ENCODE measurements at regions not wholly inside any gene's neighbourhood (a gene's known extent, or its start where the extent isn't known, plus 50 kb on each side); places are given as distances from the start of the nearest gene placed in this dataset.
A peak's percentile ranks its signal among the peaks of the same experiment; 100 is the strongest.

GRCh38 chr13:106941779-106942178 is 373.8 kb upstream of the ARGLU1 start:
- no peak overlapping the region for H3K27ac Mint-ChIP-seq
- H3K4me1 Mint-ChIP-seq: no peaks in the 10 kb centered on the region
- no peak for ATAC-seq (replicated peaks)
- H3K9me3 Mint-ChIP-seq: no peaks in the 10 kb centered on the region
- H3K27me3 Mint-ChIP-seq: peaks cover 8% of the 10 kb centered on the region
- no peak overlapping the region for H3K4me3 Mint-ChIP-seq
- H3K36me3 Mint-ChIP-seq (ENCODE audit: low read depth): no peaks in the 10 kb centered on the region

- no peak overlapping the region for H3K27ac Mint-ChIP-seq
These were observed 359.5 kb upstream of the ARGLU1 start for GRCh38 chr13:106927421-106927820.

GRCh38 chr13:106922384-106922783 is 354.4 kb upstream of the ARGLU1 start:
- ATAC-seq (replicated peaks): no peak
- Mint-ChIP-seq H3K27ac (no peak overlapping the region), H3K9me3 (no peaks in the 10 kb centered on the region), H3K27me3 (peaks cover 14% of the 10 kb centered on the region), H3K4me1 (no peaks in the 10 kb centered on the region), H3K4me3 (no peak overlapping the region), H3K36me3 (ENCODE audit: low read depth) (no peaks in the 10 kb centered on the region)

More at GRCh38 chr13:106927421-106927820, 359.5 kb upstream of the ARGLU1 start:
- H3K4me1 Mint-ChIP-seq: no peaks in the 10 kb centered on the region
- ATAC-seq (replicated peaks): no peak
- H3K36me3 Mint-ChIP-seq (ENCODE audit: low read depth): no peaks in the 10 kb centered on the region
- H3K27me3 Mint-ChIP-seq: peaks cover 4% of the 10 kb centered on the region
- H3K4me3 Mint-ChIP-seq: no peak overlapping the region
- H3K9me3 Mint-ChIP-seq: no peaks in the 10 kb centered on the region

- peaks cover 11% of the 10 kb centered on the region for H3K27me3 Mint-ChIP-seq
- no peaks in the 10 kb centered on the region for H3K36me3 Mint-ChIP-seq (ENCODE audit: low read depth)
- H3K4me1 Mint-ChIP-seq: no peaks in the 10 kb centered on the region
- H3K27ac Mint-ChIP-seq: no peak overlapping the region
- H3K4me3 Mint-ChIP-seq: no peak overlapping the region
- no peak for ATAC-seq (replicated peaks)
- no peaks in the 10 kb centered on the region for H3K9me3 Mint-ChIP-seq
These were observed 351.7 kb upstream of the ARGLU1 start for GRCh38 chr13:106919638-106920037.

- Mint-ChIP-seq H3K9me3 (no peaks in the 10 kb centered on the region), H3K4me3 (peak overlapping the region; percentile 20), H3K27me3 (peaks cover 11% of the 10 kb centered on the region), H3K27ac (no peak overlapping the region), H3K4me1 (no peaks in the 10 kb centered on the region), H3K36me3 (ENCODE audit: low read depth) (no peaks in the 10 kb centered on the region)
- ATAC-seq (replicated peaks): no peak
These were observed 351.2 kb upstream of the ARGLU1 start for GRCh38 chr13:106919133-106919532.

GRCh38 chr13:106918557-106918860 is 350.6 kb upstream of the ARGLU1 start:
- no peak for ATAC-seq (replicated peaks)
- Mint-ChIP-seq H3K4me3 (peak overlapping the region; percentile 67), H3K9me3 (no peaks in the 10 kb centered on the region), H3K4me1 (no peaks in the 10 kb centered on the region), H3K36me3 (ENCODE audit: low read depth) (no peaks in the 10 kb centered on the region), H3K27me3 (peaks cover 11% of the 10 kb centered on the region), H3K27ac (no peak overlapping the region)

GRCh38 chr13:106917673-106918556 is 350.0 kb upstream of the ARGLU1 start:
- peaks cover 11% of the 10 kb centered on the region for H3K27me3 Mint-ChIP-seq
- H3K9me3 Mint-ChIP-seq: no peaks in the 10 kb centered on the region
- H3K4me1 Mint-ChIP-seq: no peaks in the 10 kb centered on the region
- peak overlapping the region; percentile 67 for H3K4me3 Mint-ChIP-seq
- peak; percentile 96 for ATAC-seq (replicated peaks)
- H3K27ac Mint-ChIP-seq: no peak overlapping the region
- H3K36me3 Mint-ChIP-seq (ENCODE audit: low read depth): no peaks in the 10 kb centered on the region

GRCh38 chr13:106917024-106917571 is 349.2 kb upstream of the ARGLU1 start:
- Mint-ChIP-seq H3K27me3 (peaks cover 7% of the 10 kb centered on the region), H3K9me3 (no peaks in the 10 kb centered on the region), H3K36me3 (ENCODE audit: low read depth) (no peaks in the 10 kb centered on the region), H3K4me1 (no peaks in the 10 kb centered on the region), H3K4me3 (peak overlapping the region; percentile 67), H3K27ac (no peak overlapping the region)
- no peak for ATAC-seq (replicated peaks)

- no peak for ATAC-seq (replicated peaks)
- Mint-ChIP-seq H3K4me1 (peaks cover 4% of the 10 kb centered on the region), H3K27ac (no peak overlapping the region), H3K27me3 (peaks cover 4% of the 10 kb centered on the region), H3K4me3 (peak overlapping the region; percentile 67), H3K36me3 (ENCODE audit: low read depth) (no peaks in the 10 kb centered on the region), H3K9me3 (peaks cover 5% of the 10 kb centered on the region)
These were observed 348.5 kb upstream of the ARGLU1 start for GRCh38 chr13:106916329-106916976.

GRCh38 chr13:106915146-106915545 is 347.2 kb upstream of the ARGLU1 start:
- H3K27ac Mint-ChIP-seq: no peak overlapping the region
- no peaks in the 10 kb centered on the region for H3K27me3 Mint-ChIP-seq
- no peak for ATAC-seq (replicated peaks)
- H3K4me3 Mint-ChIP-seq: no peak overlapping the region
- peaks cover 4% of the 10 kb centered on the region for H3K4me1 Mint-ChIP-seq
- no peaks in the 10 kb centered on the region for H3K36me3 Mint-ChIP-seq (ENCODE audit: low read depth)
- H3K9me3 Mint-ChIP-seq: peaks cover 5% of the 10 kb centered on the region

GRCh38 chr13:106911627-106912026 is 343.7 kb upstream of the ARGLU1 start:
- peak; percentile 51 for ATAC-seq (replicated peaks)
- Mint-ChIP-seq H3K4me1 (peaks cover 4% of the 10 kb centered on the region), H3K27ac (no peak overlapping the region), H3K4me3 (no peak overlapping the region), H3K9me3 (peaks cover 5% of the 10 kb centered on the region), H3K27me3 (peaks cover 11% of the 10 kb centered on the region), H3K36me3 (ENCODE audit: low read depth) (no peaks in the 10 kb centered on the region)

- Mint-ChIP-seq H3K36me3 (ENCODE audit: low read depth) (no peaks in the 10 kb centered on the region), H3K27ac (no peak overlapping the region), H3K9me3 (peaks cover 5% of the 10 kb centered on the region), H3K27me3 (peaks cover 11% of the 10 kb centered on the region), H3K4me1 (peaks cover 4% of the 10 kb centered on the region), H3K4me3 (no peak overlapping the region)
- ATAC-seq (replicated peaks): peak; percentile 80
These were observed 343.1 kb upstream of the ARGLU1 start for GRCh38 chr13:106911020-106911419.

GRCh38 chr13:106906426-106906996 is 338.6 kb upstream of the ARGLU1 start:
- Mint-ChIP-seq H3K4me3 (no peak overlapping the region), H3K27ac (no peak overlapping the region), H3K27me3 (peaks cover 14% of the 10 kb centered on the region)

GRCh38 chr13:106905380-106906162 is 337.6 kb upstream of the ARGLU1 start:
- H3K36me3 Mint-ChIP-seq (ENCODE audit: low read depth): no peaks in the 10 kb centered on the region
- peaks cover 14% of the 10 kb centered on the region for H3K27me3 Mint-ChIP-seq
- H3K4me1 Mint-ChIP-seq: no peaks in the 10 kb centered on the region
- no peak for ATAC-seq (replicated peaks)
- no peaks in the 10 kb centered on the region for H3K9me3 Mint-ChIP-seq
- no peak overlapping the region for H3K4me3 Mint-ChIP-seq
- H3K27ac Mint-ChIP-seq: no peak overlapping the region

More at GRCh38 chr13:106906426-106906996, 338.6 kb upstream of the ARGLU1 start:
- no peak for ATAC-seq (replicated peaks)
- H3K4me1 Mint-ChIP-seq: peaks cover under 1% of the 10 kb centered on the region
- peaks cover under 1% of the 10 kb centered on the region for H3K9me3 Mint-ChIP-seq
- no peaks in the 10 kb centered on the region for H3K36me3 Mint-ChIP-seq (ENCODE audit: low read depth)

All from activated T-helper 17 cell treated with anti-CD3 and anti-CD28 coated beads, Interleukin-2, amount 50 U/mL, for 72 hours (primary cell).